Mesenteric fat pad (tissue), 1 donor: ENCODE measurements at regions not wholly inside any gene's neighbourhood (a gene's known extent, or its start where the extent isn't known, plus 50 kb on each side); places are given as distances from the start of the nearest gene placed in this dataset.

ENCODE experiments used
- DNase-seq: peaks from one replicate; pipeline ENCODE4 v3.0.0-alpha.2; 2020; ENCODE audit warnings: low spot score
- donor health status: DM: yes; HTN: yes; CAD: no.

GRCh38 chr1:29964718-29965533, 728.6 kb downstream of the PTPRU start:
- no peak for DNase-seq

- DNase-seq: peak; percentile 62
Measured at GRCh38 chr1:29963946-29964345, 727.6 kb downstream of the PTPRU start.

- DNase-seq: no peak
Measured at GRCh38 chr1:29962831-29963247, 726.5 kb downstream of the PTPRU start.

- peak; percentile 82 for DNase-seq
Measured at GRCh38 chr1:29962336-29962735, 726.0 kb downstream of the PTPRU start.

- DNase-seq: peak; percentile 57
Measured at GRCh38 chr1:29961293-29962059, 725.2 kb downstream of the PTPRU start.

- DNase-seq: peak; percentile 64
Measured at GRCh38 chr1:29960876-29961275, 724.6 kb downstream of the PTPRU start.

- DNase-seq: peak; percentile 65
Measured at GRCh38 chr1:29960156-29960755, 723.9 kb downstream of the PTPRU start.

- DNase-seq: no peak
Measured at GRCh38 chr1:29959356-29959755, 723.0 kb downstream of the PTPRU start.

- no peak for DNase-seq
Measured at GRCh38 chr1:29958271-29958670, 721.9 kb downstream of the PTPRU start.

GRCh38 chr1:29956349-29957030, 720.2 kb downstream of the PTPRU start:
- peak; percentile 73 for DNase-seq

- DNase-seq: no peak
Measured at GRCh38 chr1:29954591-29954990, 718.3 kb downstream of the PTPRU start.

- DNase-seq: peak; percentile 69
Measured at GRCh38 chr1:29953961-29954360, 717.6 kb downstream of the PTPRU start.

GRCh38 chr1:29949676-29950075, 713.4 kb downstream of the PTPRU start:
- DNase-seq: no peak

GRCh38 chr1:29948581-29948980, 712.3 kb downstream of the PTPRU start:
- no peak for DNase-seq

- DNase-seq: no peak
Measured at GRCh38 chr1:29946057-29946456, 709.7 kb downstream of the PTPRU start.

- no peak for DNase-seq
Measured at GRCh38 chr1:29945426-29945825, 709.1 kb downstream of the PTPRU start.

- no peak for DNase-seq
Measured at GRCh38 chr1:29944253-29944905, 708.1 kb downstream of the PTPRU start.

- DNase-seq: no peak
Measured at GRCh38 chr1:29943034-29943433, 706.7 kb downstream of the PTPRU start.

- no peak for DNase-seq
Measured at GRCh38 chr1:29939079-29939478, 702.8 kb downstream of the PTPRU start.

GRCh38 chr1:29937356-29937755, 701.0 kb downstream of the PTPRU start:
- DNase-seq: no peak

GRCh38 chr1:29936031-29936544, 699.8 kb downstream of the PTPRU start:
- no peak for DNase-seq
